GM23248 (cell line): ENCODE measurements at regions not wholly inside any gene's neighbourhood (a gene's known extent, or its start where the extent isn't known, plus 50 kb on each side); places are given as distances from the start of the nearest gene placed in this dataset.
"Not testable (repeated sequence)": the region's sequence is repeated elsewhere in the genome, so short reads cannot be mapped to it uniquely, and the experiment has no call there.

Source experiments
- DNase-seq: peaks from one replicate; pipeline ENCODE4 v3.0.0-alpha.2; 2015
- H2AFZ ChIP-seq: fragments of 200-600 bp; sonication (generic); 2 replicates; pipeline ENCODE4 v1.6.1; 2016; ENCODE audit warnings: antibody characterized with exemption
- H3F3A ChIP-seq: fragments of 200-600 bp; sonication (generic); 2 replicates; pipeline ENCODE4 v1.6.1; 2016; ENCODE audit warnings: mild to moderate bottlenecking, antibody characterized with exemption, mixed run types; ENCODE audit not compliant: insufficient read depth
- H3K27ac ChIP-seq: fragments of 200-600 bp; sonication (generic); 2 replicates; pipeline ENCODE4 v1.5.1; 2016; ENCODE audit warnings: mild to moderate bottlenecking
- H3K27me3 ChIP-seq: fragments of 200-600 bp; sonication (generic); replicated peaks from 2 replicates; pipeline ENCODE4 v1.6.1; 2016; ENCODE audit warnings: mild to moderate bottlenecking; ENCODE audit not compliant: insufficient read depth
- H3K36me3 ChIP-seq: fragments of 200-600 bp; sonication (generic); 2 replicates; pipeline ENCODE4 v1.6.1; 2016; ENCODE audit warnings: low read depth, mild to moderate bottlenecking
- H3K4me1 ChIP-seq: fragments of 200-600 bp; sonication (generic); 2 replicates; pipeline ENCODE4 v1.6.1; 2016; ENCODE audit warnings: mild to moderate bottlenecking; ENCODE audit not compliant: insufficient read depth
- H3K4me2 ChIP-seq: fragments of 200-600 bp; sonication (generic); one replicate; pipeline ENCODE4 v1.6.1; 2016; ENCODE audit warnings: mild to moderate bottlenecking; ENCODE audit not compliant: unreplicated experiment
- H3K4me3 ChIP-seq: fragments of 200-600 bp; sonication (generic); 2 replicates; pipeline ENCODE4 v1.5.1; 2016; ENCODE audit warnings: mild to moderate bottlenecking
- H3K79me2 ChIP-seq: fragments of 200-600 bp; sonication (generic); 2 replicates; pipeline ENCODE4 v1.6.1; 2016; ENCODE audit warnings: mild to moderate bottlenecking; ENCODE audit not compliant: insufficient read depth
- H3K9ac ChIP-seq: fragments of 200-600 bp; sonication (generic); 2 replicates; pipeline ENCODE4 v1.6.1; 2016; ENCODE audit warnings: mild to moderate bottlenecking
- H3K9me2 ChIP-seq: fragments of 200-600 bp; sonication (generic); 2 replicates; pipeline ENCODE4 v1.6.1; 2016; ENCODE audit warnings: mixed run types, mild to moderate bottlenecking, moderate library complexity; ENCODE audit not compliant: insufficient read depth
- H3K9me3 ChIP-seq: fragments of 200-600 bp; sonication (generic); one replicate; pipeline ENCODE4 v1.6.1; 2017; ENCODE audit warnings: low read depth
- H4K20me1 ChIP-seq: fragments of 200-600 bp; sonication (generic); 2 replicates; pipeline ENCODE4 v1.6.0; 2016; ENCODE audit not compliant: insufficient read depth
- EZH2 ChIP-seq: fragments of 200-600 bp; sonication (generic); IDR thresholded peaks from 2 replicates; pipeline ENCODE4 v1.6.1; 2018; ENCODE audit warnings: antibody characterized with exemption, mild to moderate bottlenecking; ENCODE audit not compliant: insufficient read depth, poor library complexity, severe bottlenecking
- EZH2phosphoT487 ChIP-seq: fragments of 200-600 bp; sonication (generic); IDR thresholded peaks from 2 replicates; pipeline ENCODE4 v1.6.1; 2018; ENCODE audit warnings: antibody characterized with exemption, moderate library complexity, mild to moderate bottlenecking, low read depth; ENCODE audit not compliant: insufficient read depth
- WGBS, 2 experiments: methylation state at CpG; one replicate each; pipeline ENCODE4 v1.1.6; 2015 to 2017; ENCODE audit warnings: low lambda C conversion rate in 2 of 2, low coverage in 1 of 2; ENCODE audit errors: missing lambda C conversion rate in 2 of 2; 5-methylcytosine and 5-hydroxymethylcytosine counted together
- in situ Hi-C: fragments of 300-500 bp; cut with MboI; formaldehyde crosslinking; loops from 2 replicates; pipeline ENCODE4 v1.15.0; 2020

- 5 to 6% methylated on average over 2 of the region's 2 CpGs for WGBS, 2 experiments
Measured at GRCh38 chr15:24385258-24385657, 290.3 kb upstream of the NPAP1 start.

GRCh38 chr15:24394303-24394702 lies 281.3 kb upstream of the NPAP1 start:
- TF ChIP-seq EZH2 = no peak
- TF ChIP-seq EZH2phosphoT487 = no peak
- 0 to 5% methylated on average over 1 of the region's 1 CpG for WGBS, 2 experiments

More at GRCh38 chr15:24385258-24385657, 290.3 kb upstream of the NPAP1 start:
- H3K4me3 ChIP-seq, in situ Hi-C loops, DNase-seq, H3K4me2 ChIP-seq, H3K36me3 ChIP-seq, H3K27ac ChIP-seq, H4K20me1 ChIP-seq, H3K27me3 ChIP-seq, H3K4me1 ChIP-seq, H3K9me3 ChIP-seq, H3K9ac ChIP-seq, H3F3A ChIP-seq, H3K79me2 ChIP-seq, H3K9me2 ChIP-seq, H2AFZ ChIP-seq: not testable (repeated sequence)

GRCh38 chr15:24412649-24413048 lies 262.9 kb upstream of the NPAP1 start:
- H3K4me2 ChIP-seq, DNase-seq, H3F3A ChIP-seq, H3K27ac ChIP-seq, H3K4me1 ChIP-seq, H2AFZ ChIP-seq, H3K9ac ChIP-seq, in situ Hi-C loops, H3K27me3 ChIP-seq, H3K9me3 ChIP-seq, H3K4me3 ChIP-seq, H3K9me2 ChIP-seq, H4K20me1 ChIP-seq, H3K79me2 ChIP-seq, H3K36me3 ChIP-seq: not testable (repeated sequence)
- 0 to 5% methylated on average over 1 of the region's 1 CpG for WGBS, 2 experiments

More at GRCh38 chr15:24394303-24394702, 281.3 kb upstream of the NPAP1 start:
- H3K27me3 ChIP-seq = no peaks in the 10 kb centered on the region
- no peak for DNase-seq
- no peak overlapping the region for H3K4me3 ChIP-seq
- no peaks in the 10 kb centered on the region for H4K20me1 ChIP-seq
- H3K9me3 ChIP-seq = no peaks in the 10 kb centered on the region
- no peaks in the 10 kb centered on the region for H3K79me2 ChIP-seq
- in situ Hi-C loops = no loop called here
- no peak overlapping the region for H2AFZ ChIP-seq
- no peaks in the 10 kb centered on the region for H3K4me1 ChIP-seq
- no peak overlapping the region for H3K4me2 ChIP-seq
- no peaks in the 10 kb centered on the region for H3F3A ChIP-seq
- H3K27ac ChIP-seq = no peak overlapping the region
- no peaks in the 10 kb centered on the region for H3K36me3 ChIP-seq
- H3K9me2 ChIP-seq = no peaks in the 10 kb centered on the region
- no peak overlapping the region for H3K9ac ChIP-seq

GRCh38 chr15:24426286-24427054 lies 249.1 kb upstream of the NPAP1 start:
- H3K27ac ChIP-seq, H3K9ac ChIP-seq, H3K79me2 ChIP-seq, H3K4me2 ChIP-seq, H3K4me3 ChIP-seq, H3K9me3 ChIP-seq, H3K27me3 ChIP-seq, H2AFZ ChIP-seq, H4K20me1 ChIP-seq, H3F3A ChIP-seq, H3K36me3 ChIP-seq, H3K4me1 ChIP-seq, H3K9me2 ChIP-seq, in situ Hi-C loops, DNase-seq: not testable (repeated sequence)
- 35 to 38% methylated on average over 16 to 20 of the region's 20 CpGs for WGBS, 2 experiments

- H3K27me3 ChIP-seq, H3K4me3 ChIP-seq, H4K20me1 ChIP-seq, H2AFZ ChIP-seq, H3K36me3 ChIP-seq, H3K9me3 ChIP-seq, in situ Hi-C loops, H3K9me2 ChIP-seq, H3F3A ChIP-seq, H3K4me1 ChIP-seq, H3K27ac ChIP-seq, H3K9ac ChIP-seq, H3K79me2 ChIP-seq, H3K4me2 ChIP-seq, DNase-seq: not testable (repeated sequence)
- 13 to 33% methylated on average over 7 to 18 of the region's 26 CpGs for WGBS, 2 experiments
Measured at GRCh38 chr15:24427055-24427400, 248.5 kb upstream of the NPAP1 start.

GRCh38 chr15:24435075-24435820 lies 240.3 kb upstream of the NPAP1 start:
- WGBS, 2 experiments = 7 to 8% methylated on average over 2 of the region's 2 CpGs
- H4K20me1 ChIP-seq, H3K4me1 ChIP-seq, H3F3A ChIP-seq, in situ Hi-C loops, H3K9ac ChIP-seq, H3K27me3 ChIP-seq, H3K9me3 ChIP-seq, H2AFZ ChIP-seq, H3K9me2 ChIP-seq, H3K36me3 ChIP-seq, H3K79me2 ChIP-seq, DNase-seq, H3K27ac ChIP-seq, H3K4me3 ChIP-seq, H3K4me2 ChIP-seq: not testable (repeated sequence)

GRCh38 chr15:24437270-24437669 lies 238.3 kb upstream of the NPAP1 start:
- H2AFZ ChIP-seq, H3K79me2 ChIP-seq, H4K20me1 ChIP-seq, H3K27ac ChIP-seq, H3K4me3 ChIP-seq, H3F3A ChIP-seq, H3K4me2 ChIP-seq, H3K9ac ChIP-seq, in situ Hi-C loops, DNase-seq, H3K36me3 ChIP-seq, H3K27me3 ChIP-seq, H3K9me3 ChIP-seq, H3K9me2 ChIP-seq, H3K4me1 ChIP-seq: not testable (repeated sequence)
- WGBS, 2 experiments = 2 to 15% methylated on average over 5 of the region's 5 CpGs
